HG02623 (cell line): ENCODE measurements at regions not wholly inside any gene's neighbourhood (a gene's known extent, or its start where the extent isn't known, plus 50 kb on each side); places are given as distances from the start of the nearest gene placed in this dataset.
"Not testable (repeated sequence)": the region's sequence is repeated elsewhere in the genome, so short reads cannot be mapped to it uniquely, and the experiment has no call there.

ENCODE experiments used
- ATAC-seq: cut with Tn5 transposase; IDR thresholded peaks from one replicate; pipeline ENCODE4 v1.9.1; 2021; ENCODE audit warnings: moderate library complexity; ENCODE audit not compliant: unreplicated experiment

DNA sequence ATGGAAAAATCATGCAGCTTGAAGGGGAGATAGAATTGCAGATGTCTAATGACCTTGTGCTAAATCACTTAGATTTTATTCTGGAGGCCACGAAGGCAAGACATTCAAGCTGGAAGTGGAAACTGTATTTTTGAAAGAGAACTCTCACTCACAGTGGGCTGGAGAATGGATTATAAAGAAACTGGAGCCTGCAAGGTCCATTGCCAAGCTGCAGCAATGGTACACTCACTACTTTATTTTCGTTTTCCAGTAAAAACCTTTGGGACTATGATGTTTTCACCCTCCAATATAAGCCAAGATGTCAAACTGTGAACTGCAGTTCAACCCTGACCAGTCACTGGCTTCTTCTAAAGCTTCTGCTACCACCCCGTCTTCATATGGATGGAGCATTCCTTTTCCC lies 62.0 kb downstream of the SKIDA1 start:
- ATAC-seq, result no peak

DNA sequence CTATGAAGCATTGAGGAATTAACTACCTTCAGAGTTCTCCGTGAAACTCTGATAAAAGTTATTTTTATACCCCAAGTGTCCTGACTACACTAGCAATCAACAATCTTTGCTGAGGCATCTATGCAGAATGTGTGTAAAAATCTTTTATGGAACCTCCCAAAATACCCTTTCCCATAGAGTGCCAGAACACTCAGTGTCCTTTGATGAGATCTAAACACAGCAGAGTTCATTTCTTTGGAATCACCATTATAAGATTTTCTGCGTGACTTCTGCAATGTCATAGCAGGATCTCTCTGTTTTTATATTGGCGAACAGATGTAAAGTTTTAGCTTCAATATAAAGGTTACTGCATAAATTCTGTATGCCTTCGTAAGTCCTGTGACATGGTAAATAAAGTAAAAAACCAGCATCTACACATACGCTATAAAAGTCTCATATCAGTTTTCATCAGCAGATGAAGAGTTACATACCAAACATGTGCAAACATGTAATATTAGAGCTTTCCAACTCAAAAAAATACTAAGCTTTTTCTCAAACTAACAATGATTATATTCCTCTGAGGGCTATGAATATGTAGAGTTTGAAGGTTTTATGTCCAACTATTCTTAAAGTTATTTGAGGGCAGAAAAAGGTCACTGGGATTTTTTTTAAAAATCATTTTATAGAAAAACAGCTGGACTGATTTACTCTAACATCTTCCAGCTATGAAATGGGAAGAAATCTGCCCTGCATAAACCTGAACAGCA lies 67.2 kb downstream of the SKIDA1 start:
- ATAC-seq, result no peak

DNA sequence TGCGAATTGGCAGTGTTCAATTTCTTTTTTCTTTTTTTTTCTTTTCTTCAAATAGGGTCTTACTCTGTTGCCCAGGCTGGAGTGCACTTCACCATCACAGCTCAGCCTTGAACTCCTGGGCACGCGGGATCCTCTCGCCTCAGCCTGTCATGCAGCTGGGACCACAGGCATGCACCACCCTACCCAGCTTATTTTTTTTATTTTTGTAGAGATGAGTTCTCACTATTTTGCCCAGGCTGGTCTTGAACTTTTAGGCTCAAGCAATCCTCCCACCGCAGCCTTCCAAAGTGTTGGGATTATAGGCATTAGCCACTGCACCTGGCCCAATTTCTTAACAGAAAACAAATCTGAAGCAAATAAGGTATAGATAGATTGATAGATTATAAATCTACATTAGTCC lies 69.3 kb downstream of the SKIDA1 start:
- ATAC-seq, result no peak

DNA sequence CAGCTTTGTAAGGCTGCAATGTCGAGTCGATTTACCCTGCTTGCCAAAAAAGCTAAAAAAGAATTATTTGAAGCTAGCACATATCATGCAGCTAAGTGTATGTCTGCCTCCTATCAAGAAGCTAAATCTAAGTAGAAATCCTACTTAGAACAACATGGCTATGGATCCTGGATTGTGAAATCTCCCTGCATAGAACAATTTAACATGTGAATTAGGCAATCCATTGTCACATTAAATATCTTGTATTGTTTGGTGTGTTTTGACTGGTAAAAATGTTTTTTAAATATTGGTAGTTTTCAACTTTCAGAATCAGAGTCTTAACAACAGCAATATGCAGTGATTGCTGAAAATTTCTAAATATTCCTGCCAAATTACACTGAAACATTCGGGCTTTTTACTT lies 73.3 kb downstream of the SKIDA1 start:
- ATAC-seq, result no peak

DNA sequence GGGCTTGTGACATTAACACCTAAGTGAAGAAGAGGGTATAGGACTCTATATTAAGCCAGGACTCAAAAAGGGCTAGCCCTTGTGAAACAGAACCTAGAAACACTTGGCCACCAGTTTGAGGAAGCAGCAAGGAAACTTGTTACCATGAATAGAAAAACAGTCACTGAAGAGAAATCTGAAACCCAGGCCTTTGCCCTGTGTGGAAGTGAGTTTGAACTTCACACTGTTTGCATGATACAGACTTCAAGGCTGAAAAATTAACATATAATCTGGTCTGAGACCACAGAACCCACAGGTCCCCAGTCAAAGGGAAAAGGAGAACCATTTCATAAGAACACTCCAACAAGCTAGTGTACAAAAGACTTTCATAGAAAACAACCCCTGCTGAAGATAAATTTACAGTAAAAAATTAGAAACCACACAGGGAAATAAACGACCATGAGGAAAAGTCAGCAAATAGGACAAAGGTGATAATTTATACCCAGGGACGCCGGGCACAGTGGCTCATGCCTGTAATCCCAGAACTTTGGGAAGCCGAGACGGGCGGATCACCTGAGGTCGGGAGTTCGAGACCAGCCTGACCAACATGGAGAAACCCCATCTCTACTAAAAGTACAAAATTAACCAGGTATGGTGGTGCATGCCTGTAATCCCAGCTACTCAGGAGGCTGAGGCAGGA lies 76.1 kb downstream of the SKIDA1 start:
- no peak for ATAC-seq

DNA sequence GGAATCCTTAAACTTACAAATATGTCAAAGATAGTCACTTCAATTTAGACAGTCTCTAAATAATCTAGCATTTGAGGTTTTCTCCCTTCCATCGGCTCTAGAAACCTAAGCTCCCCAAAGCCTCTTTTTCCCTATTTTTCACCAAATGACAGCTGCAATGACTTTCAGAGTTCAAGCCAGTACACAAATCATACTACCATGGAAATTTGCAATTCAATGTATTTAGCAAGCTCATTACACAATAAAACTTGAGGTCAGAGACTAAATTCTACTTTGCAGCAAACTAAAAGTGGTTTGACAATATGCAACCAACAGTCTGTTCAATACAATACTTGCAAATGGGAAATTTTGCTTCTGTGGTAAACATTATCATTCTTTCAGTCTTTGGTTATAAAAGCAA lies 80.3 kb downstream of the SKIDA1 start:
- no peak for ATAC-seq

DNA sequence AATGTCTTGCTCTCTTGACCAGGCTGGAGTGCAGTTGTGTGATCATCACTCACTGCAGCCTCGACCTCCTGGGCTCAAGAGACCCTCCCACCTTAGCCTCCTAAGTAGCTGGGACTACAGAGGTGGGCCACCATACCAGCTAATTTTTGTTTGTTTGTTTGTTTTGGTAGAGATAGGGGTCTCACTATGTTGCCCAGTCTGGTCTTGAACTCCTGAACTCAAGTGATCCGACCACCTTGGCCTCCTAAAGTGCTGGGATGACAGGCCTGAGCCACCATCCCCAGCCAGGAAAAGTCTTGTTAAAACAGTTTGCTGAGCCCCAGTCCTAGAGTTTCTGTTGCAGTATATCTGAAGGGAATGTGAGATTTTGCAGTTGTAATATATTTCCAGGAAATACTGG lies 83.9 kb downstream of the SKIDA1 start:
- ATAC-seq, result no peak

DNA sequence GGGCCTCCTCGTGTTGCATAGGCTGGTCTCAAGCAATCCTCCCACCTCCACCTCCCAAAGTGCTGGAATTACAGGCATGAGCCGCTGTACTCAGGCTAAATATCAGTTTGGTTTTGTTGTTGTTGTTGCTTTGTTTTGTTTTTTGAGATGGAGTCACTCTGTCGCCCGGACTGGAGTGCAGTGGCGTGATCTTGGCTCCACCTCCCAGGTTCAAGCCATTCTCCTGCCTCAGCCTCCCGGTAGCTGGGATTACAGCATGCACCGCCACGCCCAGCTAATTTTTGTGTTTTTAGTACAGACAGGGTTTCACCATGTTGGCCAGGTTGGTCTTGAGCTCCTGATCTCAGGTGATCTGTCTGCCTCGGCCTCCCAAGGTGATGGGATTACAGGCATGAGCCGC lies 86.6 kb downstream of the SKIDA1 start:
- ATAC-seq, result not testable (repeated sequence)

DNA sequence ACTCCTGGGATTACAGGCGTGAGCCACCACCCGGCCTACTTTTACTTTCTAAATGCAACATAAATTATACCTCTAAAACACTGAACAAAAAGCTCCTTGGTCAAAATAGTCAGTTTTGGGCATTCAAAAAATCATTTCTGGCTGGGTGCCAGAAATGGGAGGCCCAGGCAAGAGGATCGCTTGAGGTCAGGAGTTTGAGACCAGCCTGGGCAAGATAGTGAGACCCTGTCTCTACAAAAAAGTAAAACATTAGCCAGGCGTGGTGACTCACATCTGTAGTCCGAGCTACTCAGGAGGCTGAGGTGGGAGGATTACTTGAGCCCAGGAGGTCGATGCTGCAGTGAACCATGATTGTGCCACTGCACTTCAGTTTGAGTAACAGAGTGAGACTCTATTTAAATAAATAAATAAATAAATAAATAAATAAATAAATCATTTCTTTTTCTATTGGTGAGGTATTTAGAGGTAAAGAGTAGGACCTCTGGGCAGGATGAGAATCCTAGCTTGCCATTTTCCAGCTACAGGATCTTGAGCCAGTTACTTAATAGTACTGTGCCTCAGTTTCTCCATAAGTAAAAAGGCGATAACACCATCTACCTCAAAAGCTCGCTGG lies 87.6 kb downstream of the SKIDA1 start:
- ATAC-seq, result no peak

DNA sequence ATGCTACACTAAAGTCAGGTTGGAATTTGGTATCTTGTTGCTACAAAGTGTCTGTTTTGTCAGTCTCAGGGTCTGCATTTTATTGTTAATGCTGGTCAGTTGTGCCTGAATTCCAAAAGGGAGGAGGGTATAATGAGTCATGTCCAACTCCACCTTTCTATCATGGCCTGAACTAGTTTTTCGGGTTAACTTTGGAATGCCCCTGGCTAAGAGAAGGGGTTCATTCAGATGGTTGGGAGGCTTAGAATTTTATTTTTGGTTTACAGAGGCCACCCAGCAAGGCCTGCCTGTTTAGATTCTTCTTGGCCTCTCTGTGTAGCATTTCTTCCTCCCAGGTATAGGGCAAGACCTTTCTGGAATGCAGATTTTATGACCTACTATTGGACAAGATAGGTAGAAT lies 93.2 kb downstream of the SKIDA1 start:
- no peak for ATAC-seq

DNA sequence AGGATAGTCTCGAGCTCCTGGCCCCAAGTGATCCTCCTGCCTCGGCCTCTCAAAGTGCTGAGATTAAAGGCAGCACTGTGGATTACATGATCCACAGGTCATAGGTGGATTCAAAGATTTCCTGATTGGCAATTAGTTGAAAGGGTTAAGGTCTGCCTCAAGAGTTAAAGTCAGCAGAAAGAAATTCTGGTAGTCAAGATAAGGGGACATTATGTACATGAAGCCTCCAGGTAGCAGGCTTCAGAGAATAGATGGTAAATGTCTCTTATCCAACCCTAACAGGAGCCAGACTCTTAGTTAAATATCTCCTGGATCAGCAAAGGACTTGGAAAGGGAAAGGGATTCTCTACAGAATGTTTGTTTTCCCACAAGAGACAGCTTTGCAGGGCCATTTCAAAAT lies 93.7 kb downstream of the SKIDA1 start:
- ATAC-seq, result no peak

DNA sequence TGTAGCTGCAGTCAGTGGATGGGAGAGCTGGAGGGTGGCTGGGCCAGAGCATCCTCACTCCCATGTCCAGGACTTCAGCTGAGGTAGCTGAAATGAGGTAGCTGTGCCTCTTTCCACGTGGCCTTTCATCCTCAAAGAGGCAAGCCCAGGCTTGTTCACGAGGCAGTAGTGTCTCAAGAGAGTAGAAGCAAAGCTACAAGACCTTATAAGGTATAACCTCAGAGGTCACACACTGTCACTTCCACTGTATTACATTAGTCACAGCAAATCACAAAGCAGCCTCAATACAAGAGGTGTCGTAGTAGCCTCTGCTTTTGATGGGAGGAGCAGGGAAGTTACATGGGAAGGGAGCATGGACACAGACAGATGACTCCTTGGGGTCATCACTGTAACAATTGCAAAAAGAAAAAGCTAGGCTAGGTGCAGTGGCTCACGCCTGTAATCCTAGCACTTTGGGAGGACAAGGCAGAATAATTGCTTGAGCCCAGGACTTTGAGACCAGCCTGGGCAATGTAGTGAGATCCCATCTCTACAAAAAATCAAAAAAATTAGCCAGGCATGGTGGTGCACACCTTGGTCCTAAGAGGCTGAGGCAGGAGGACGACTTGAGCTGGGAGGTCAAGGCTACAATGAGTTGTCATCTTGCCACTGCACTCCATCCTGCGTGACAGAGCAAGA lies 97.5 kb downstream of the SKIDA1 start:
- ATAC-seq, result no peak

DNA sequence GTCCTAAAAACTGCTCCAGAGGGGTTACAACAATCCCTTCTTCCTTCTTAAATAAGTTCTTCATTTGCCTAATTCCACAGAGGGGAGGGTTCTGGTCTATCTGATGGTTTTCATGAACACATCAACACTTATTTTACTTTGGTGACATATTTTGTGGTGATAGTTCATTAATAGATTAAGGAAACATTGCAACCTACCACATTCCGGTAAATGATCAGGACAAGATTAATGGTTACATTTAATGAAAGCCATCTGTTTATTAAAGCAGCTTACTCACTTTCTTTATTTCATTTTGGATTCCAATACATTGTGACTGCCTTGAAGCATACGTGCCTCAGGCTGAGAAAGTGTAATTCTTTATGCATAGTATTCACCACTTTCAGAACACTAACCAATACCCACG lies 101.0 kb downstream of the SKIDA1 start:
- ATAC-seq, result no peak

DNA sequence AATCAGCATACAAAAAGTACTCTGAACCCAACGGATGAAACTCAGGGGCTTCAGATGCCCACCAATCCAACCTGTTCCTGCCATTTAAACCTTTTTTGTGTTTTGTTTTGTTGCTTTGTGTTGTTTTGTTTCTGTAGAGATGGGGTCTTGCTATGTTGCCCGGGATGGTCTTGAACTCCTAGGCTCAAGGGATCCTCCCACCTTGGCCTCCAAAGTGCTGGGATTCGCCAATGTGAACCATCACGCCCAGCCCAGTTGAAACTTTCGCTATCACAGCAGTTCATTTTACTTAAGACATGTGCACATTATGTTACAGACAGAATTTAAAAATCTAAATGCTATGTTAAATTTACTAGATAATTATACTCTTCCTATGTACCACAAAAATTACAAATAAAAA lies 101.6 kb downstream of the SKIDA1 start:
- no peak for ATAC-seq

DNA sequence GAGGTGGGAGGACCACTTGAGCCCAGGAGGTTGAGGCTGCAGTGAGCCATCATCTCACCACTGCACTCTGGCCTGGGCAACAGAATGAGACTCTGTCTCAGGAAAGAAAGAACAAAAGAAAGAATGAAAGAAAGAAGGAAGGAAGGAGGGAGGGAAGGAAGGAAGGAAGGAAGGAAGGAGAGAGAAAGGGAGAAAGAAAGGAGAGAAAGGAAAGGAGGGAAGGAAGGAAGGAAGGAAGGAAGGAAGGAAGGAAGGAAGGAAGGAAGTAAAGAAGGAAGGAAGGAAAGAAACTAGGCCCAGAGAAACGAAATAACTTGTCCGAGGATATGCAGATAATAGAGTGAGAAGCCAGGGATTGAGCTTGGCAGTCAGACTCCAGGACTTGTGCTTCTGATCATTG lies 102.1 kb downstream of the SKIDA1 start:
- ATAC-seq, result no peak

DNA sequence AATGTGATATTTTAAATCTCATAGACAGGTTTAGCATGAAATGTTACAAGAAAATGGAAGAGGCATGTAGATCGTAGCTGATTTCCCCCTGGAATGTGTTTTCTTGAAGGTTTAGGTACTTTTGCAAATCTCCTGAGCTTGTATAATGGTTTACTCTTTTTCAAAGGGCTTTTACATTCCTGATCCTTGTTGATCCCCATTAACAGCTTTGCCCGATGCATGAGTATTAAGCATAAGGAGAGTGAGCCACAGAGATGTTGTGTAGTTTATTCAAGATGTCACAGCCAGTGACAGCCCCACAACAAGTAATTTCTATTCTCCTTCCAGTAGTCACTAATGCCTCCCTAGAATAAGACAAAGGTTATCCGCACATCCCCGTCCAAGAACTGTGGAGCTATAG lies 103.7 kb downstream of the SKIDA1 start:
- no peak for ATAC-seq

DNA sequence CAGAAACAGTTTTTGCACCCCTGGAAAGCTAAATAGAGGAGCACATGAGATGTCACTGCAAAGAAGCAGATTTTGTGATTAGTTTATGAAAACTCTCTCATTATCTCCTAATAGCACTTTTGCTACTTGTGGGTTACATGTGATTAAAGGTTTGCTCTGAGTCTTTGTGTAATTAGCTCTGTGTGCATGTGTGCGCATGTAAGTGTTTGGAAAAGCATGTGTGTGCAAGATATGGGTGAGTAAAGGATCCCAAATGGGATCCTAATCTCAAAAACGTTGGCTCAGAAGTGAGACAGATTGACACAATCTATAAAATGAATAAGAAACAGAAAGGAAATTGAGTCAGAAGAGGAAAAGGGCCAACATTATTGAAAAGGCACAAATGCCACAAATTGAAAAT lies 104.5 kb downstream of the SKIDA1 start:
- ATAC-seq, result no peak

DNA sequence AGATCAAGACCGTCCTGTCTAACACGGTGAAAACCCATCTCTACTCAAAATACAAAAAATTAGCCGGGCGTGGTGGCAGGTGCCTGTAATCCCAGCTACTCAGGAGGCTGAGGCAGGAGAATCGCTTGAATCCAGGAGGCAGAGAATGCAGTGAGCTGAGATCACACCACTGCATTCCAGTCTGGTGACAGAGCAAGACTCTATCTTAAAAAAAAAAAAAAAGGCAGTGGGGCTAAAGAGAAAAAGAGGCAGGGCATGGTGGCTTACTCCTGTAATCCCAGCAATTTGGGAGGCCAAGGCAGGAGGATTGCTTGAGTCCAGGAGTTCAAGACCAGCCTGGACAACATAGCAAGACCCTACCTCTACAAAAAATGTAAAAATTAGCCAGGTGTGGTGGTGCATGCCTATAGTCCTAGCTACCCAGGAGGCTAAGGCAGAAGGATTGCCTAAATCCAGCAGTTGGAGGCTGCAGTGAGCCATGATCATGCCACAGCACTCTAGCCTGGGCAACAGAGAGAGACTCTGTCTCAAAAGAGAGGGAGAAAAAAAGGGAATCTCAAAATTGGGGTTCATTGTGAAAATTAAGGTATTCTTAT lies 106.4 kb downstream of the SKIDA1 start:
- ATAC-seq, result not testable (repeated sequence)

DNA sequence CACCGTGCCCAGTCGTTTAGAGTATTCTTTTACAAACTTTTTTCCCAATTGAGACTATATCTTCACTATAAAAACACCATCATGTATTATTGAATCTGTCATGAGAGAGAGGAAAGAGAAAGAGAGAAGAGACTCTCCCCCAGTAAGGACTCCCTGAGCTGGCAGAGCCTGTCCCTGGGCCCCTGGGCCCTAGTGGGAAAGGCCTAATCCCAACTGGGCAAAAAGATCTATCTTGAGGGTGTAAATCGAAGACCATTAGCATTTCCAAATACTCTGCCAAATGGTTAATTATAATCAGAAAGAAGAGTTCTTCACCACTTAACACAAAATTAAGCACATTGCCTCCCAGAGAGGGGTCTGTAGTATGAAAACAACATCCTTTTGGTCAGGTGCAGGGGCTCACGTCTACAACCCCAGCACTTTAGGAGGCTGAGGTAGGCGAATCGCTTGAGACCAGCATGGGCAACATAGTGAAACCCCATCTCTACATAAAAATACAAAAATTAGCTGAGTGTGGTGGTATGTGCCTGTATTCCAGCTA lies 108.2 kb downstream of the SKIDA1 start:
- no peak for ATAC-seq

DNA sequence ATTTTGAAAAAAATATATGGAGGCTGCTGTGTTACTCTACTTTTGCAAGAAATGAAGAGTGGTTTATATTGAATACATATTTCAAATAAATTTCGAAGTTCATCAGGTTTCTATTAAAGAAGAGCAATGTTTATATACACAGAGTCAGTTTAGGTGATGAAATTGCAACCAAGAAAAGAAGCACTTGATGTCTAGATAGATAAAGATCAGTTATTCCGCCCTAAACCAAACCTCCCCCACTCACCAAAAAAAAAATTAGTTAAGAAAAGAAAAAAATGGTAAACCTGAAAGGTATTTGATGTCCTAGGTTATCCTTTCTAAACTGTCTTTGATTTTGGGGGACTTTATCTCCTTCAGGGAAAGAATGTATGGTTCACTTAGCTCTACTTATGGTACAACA lies 111.8 kb downstream of the SKIDA1 start:
- ATAC-seq, result no peak

DNA sequence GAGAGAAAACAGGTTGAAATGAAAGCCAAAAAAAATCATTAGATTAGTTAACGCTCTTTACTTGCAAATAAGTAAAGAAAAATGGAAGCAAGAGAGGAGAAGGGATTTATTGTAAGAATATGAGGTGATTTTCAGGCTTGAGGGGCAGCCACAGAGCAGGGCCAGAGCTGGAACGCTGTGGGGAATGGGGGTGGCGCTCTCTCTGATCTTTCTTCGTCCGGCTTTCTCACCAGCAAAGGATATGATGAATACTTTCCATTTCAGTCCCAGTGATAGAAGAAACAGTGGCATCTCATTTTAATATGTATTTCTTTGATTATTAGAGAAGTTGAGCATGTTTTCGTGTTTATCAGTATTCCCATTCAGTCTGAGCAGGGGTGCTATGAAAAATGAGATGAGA lies 112.2 kb downstream of the SKIDA1 start:
- no peak for ATAC-seq
